PC-3 (cell line): ENCODE measurements at regions not wholly inside any gene's neighbourhood (a gene's known extent, or its start where the extent isn't known, plus 50 kb on each side); places are given as distances from the start of the nearest gene placed in this dataset.
A peak's percentile ranks its signal among the peaks of the same experiment; 100 is the strongest.

Experiments
- ATAC-seq: fragments of 200-7000 bp; cut with Tn5 transposase; 2 replicates; pipeline ENCODE4 v1.9.1; 2020; ENCODE audit warnings: mild to moderate bottlenecking, moderate library complexity
- BruUV-seq: library from RNA; stranded (reverse); fragments of 400-500 nt; replicated peaks from 2 replicates; lab custom pipeline; 2021; lab: Mats Ljungman, UMichigan
- CTCF ChIA-PET: fragments of 300-600 bp; sonication (Branson Sonifier 250); formaldehyde crosslinking; loops from one replicate; lab custom pipeline; 2022; ENCODE audit warnings: antibody characterized with exemption; lab: Charles Lee
- POLR2A ChIA-PET: fragments of 300-600 bp; sonication (Branson Sonifier 250); formaldehyde crosslinking; loops from one replicate; lab custom pipeline; 2022; ENCODE audit warnings: antibody characterized with exemption; ENCODE audit not compliant: unreplicated experiment; lab: Charles Lee
- DNase-seq: peaks from one replicate; pipeline ENCODE4 v3.0.0-alpha.2; 2015
- H2AFZ ChIP-seq: fragments of 300-600 bp; sonication (generic); 2 replicates; pipeline ENCODE4 v1.6.0; 2016; ENCODE audit warnings: antibody characterized with exemption, low read length
- H3F3A ChIP-seq: fragments of 300-600 bp; sonication (generic); one replicate; pipeline ENCODE4 v1.6.0; 2017; ENCODE audit warnings: antibody characterized with exemption, low read length, control low read depth, mild to moderate bottlenecking; ENCODE audit not compliant: unreplicated experiment
- H3K27ac ChIP-seq: fragments of 300-600 bp; sonication (generic); 2 replicates; pipeline ENCODE4 v1.5.1; 2016; ENCODE audit warnings: mild to moderate bottlenecking, low read length
- H3K27me3 ChIP-seq: fragments of 300-600 bp; sonication (generic); 2 replicates; pipeline ENCODE4 v1.6.1; 2016; ENCODE audit warnings: low read length, mixed read lengths
- H3K36me3 ChIP-seq: fragments of 300-600 bp; sonication (generic); 2 replicates; pipeline ENCODE4 v1.6.1; 2016; ENCODE audit warnings: low read depth, mixed run types, low read length, mixed read lengths
- H3K4me1 ChIP-seq: fragments of 300-600 bp; sonication (generic); 2 replicates; pipeline ENCODE4 v1.5.1; 2016; ENCODE audit warnings: low read length; ENCODE audit not compliant: insufficient read depth
- H3K4me2 ChIP-seq: fragments of 300-600 bp; sonication (generic); 2 replicates; pipeline ENCODE4 v1.6.0; 2016; ENCODE audit warnings: low read length
- H3K4me3 ChIP-seq: fragments of 300-600 bp; sonication (generic); 2 replicates; pipeline ENCODE4 v1.5.1; 2016; ENCODE audit warnings: mild to moderate bottlenecking, low read length, mixed read lengths
- H3K79me2 ChIP-seq: fragments of 300-600 bp; sonication (generic); 2 replicates; pipeline ENCODE4 v1.6.1; 2017; ENCODE audit warnings: low read length, mixed read lengths
- H3K9ac ChIP-seq: fragments of 300-600 bp; sonication (generic); 2 replicates; pipeline ENCODE4 v1.6.0; 2016; ENCODE audit warnings: mild to moderate bottlenecking, low read length
- H3K9me2 ChIP-seq: fragments of 300-600 bp; sonication (generic); replicated peaks from 2 replicates; pipeline ENCODE4 v1.6.1; 2016; ENCODE audit warnings: mixed run types, low read length, mixed read lengths
- H3K9me3 ChIP-seq: fragments of 300-600 bp; sonication (generic); 2 replicates; pipeline ENCODE4 v1.6.1; 2016; ENCODE audit warnings: low read length, mixed read lengths
- H4K20me1 ChIP-seq: fragments of 300-600 bp; sonication (generic); 2 replicates; pipeline ENCODE4 v1.6.1; 2016; ENCODE audit warnings: low read length, mixed read lengths
- EZH2 ChIP-seq: fragments of 300-600 bp; sonication (generic); IDR thresholded peaks from one replicate; pipeline ENCODE4 v1.6.1; 2017; ENCODE audit warnings: antibody characterized with exemption, mild to moderate bottlenecking, low read length; ENCODE audit not compliant: unreplicated experiment
- EZH2phosphoT487 ChIP-seq: fragments of 300-600 bp; sonication (generic); IDR thresholded peaks from 2 replicates; pipeline ENCODE4 v1.6.1; 2018; ENCODE audit warnings: mild to moderate bottlenecking, antibody characterized with exemption, low read length, borderline replicate concordance
- intact Hi-C: fragments of 100-400 bp; cut with micrococcal nuclease; formaldehyde crosslinking; loops from 2 replicates; pipeline ENCODE4 v1.9.0; 2023
- TF ChIP-seq, protein P1 (sequence below): fragments of 300-600 bp; sonication (generic); conservative IDR thresholded peaks from 2 replicates; pipeline ENCODE4 v1.5.1; 2017; ENCODE audit warnings: antibody characterized with exemption, low read depth, mild to moderate bottlenecking, low read length

DNA sequence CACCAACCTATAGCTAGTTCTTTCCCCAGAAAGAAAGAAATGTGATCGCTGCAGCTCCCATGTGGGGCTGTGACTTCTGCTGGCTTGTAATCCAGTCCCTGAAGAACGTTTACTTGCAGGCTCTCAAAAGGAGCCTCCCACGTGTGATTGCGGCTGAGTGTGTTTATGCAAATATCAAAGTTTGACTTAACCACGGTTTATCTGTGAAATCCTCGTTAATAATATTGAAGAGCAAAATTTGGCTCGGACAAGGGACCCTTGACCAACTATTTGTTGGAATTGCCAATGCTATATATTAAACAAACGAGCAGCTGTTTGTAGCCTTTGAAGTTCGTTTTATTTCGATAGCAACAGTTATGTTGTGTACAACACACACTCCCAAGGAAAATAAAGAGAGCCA, 470.1 kb upstream of the NRP1 start:
- Histone ChIP-seq H2AFZ (no peak overlapping the region), H3K9me2 (no peaks in the 10 kb centered on the region), H3K9me3 (no peaks in the 10 kb centered on the region), H3F3A (peaks cover 12% of the 10 kb centered on the region), H3K36me3 (no peaks in the 10 kb centered on the region), H3K9ac (no peak overlapping the region), H4K20me1 (no peaks in the 10 kb centered on the region), H3K27ac (no peak overlapping the region), H3K4me1 (peaks cover 43% of the 10 kb centered on the region), H3K27me3 (no peaks in the 10 kb centered on the region), H3K4me3 (no peak overlapping the region), H3K4me2 (no peak overlapping the region), H3K79me2 (no peaks in the 10 kb centered on the region)
- TF ChIP-seq EZH2phosphoT487 = no peak
- TF ChIP-seq EZH2 = no peak
- TF ChIP-seq, protein P1, sequence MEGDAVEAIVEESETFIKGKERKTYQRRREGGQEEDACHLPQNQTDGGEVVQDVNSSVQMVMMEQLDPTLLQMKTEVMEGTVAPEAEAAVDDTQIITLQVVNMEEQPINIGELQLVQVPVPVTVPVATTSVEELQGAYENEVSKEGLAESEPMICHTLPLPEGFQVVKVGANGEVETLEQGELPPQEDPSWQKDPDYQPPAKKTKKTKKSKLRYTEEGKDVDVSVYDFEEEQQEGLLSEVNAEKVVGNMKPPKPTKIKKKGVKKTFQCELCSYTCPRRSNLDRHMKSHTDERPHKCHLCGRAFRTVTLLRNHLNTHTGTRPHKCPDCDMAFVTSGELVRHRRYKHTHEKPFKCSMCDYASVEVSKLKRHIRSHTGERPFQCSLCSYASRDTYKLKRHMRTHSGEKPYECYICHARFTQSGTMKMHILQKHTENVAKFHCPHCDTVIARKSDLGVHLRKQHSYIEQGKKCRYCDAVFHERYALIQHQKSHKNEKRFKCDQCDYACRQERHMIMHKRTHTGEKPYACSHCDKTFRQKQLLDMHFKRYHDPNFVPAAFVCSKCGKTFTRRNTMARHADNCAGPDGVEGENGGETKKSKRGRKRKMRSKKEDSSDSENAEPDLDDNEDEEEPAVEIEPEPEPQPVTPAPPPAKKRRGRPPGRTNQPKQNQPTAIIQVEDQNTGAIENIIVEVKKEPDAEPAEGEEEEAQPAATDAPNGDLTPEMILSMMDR = no peak
- BruUV-seq = no TSS peak
- intact Hi-C loops = loop anchor here (5.0 kb wide), 3 partner anchors 318 to 433 kb away; no protein-coding TSS in a partner anchor
- DNase-seq = no peak
- ChIA-PET POLR2A (no interaction called here), CTCF (interaction anchor here (0.6 kb wide), 1 partner anchor 861 kb away, joined by 6 read pairs; no protein-coding TSS in a partner anchor)
- no peak for ATAC-seq

DNA sequence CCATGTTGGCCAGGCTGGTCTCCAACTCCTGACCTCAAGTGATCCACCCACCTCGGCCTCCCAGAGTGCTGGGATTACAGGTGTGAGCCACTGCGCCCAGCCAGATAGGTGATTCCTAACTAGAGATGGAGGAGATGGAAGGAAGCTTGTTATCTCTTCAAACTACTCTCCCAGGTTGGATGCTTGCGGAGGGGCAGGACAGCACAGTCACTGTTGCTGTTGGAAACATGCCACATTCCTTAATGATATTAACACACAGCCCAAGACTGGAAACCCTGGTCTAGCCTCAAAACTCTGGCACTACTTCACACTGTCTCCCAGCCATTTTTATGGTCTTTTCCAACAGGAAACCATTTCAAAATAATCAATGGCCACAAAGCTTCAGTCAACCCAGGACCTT, 468.8 kb upstream of the NRP1 start:
- no peaks in the 10 kb centered on the region for H3K27me3 ChIP-seq
- no peaks in the 10 kb centered on the region for H3K36me3 ChIP-seq
- ChIA-PET POLR2A (no interaction called here), CTCF (no interaction called here)
- BruUV-seq = no TSS peak
- no peak overlapping the region for H3K4me2 ChIP-seq
- no peak overlapping the region for H3K4me3 ChIP-seq
- no peak for ATAC-seq
- DNase-seq = peak; percentile 66
- H4K20me1 ChIP-seq = no peaks in the 10 kb centered on the region
- no peak overlapping the region for H3K27ac ChIP-seq
- intact Hi-C loops = loop anchor here (5.0 kb wide), 3 partner anchors 319 to 434 kb away; no protein-coding TSS in a partner anchor
- peaks cover 55% of the 10 kb centered on the region for H3K4me1 ChIP-seq
- H2AFZ ChIP-seq = no peak overlapping the region
- no peaks in the 10 kb centered on the region for H3K9me3 ChIP-seq
- TF ChIP-seq, protein P1 = no peak
- TF ChIP-seq EZH2phosphoT487 = no peak
- TF ChIP-seq EZH2 = no peak
- H3K9me2 ChIP-seq = no peaks in the 10 kb centered on the region
- no peaks in the 10 kb centered on the region for H3K79me2 ChIP-seq
- no peak overlapping the region for H3K9ac ChIP-seq
- peaks cover 13% of the 10 kb centered on the region for H3F3A ChIP-seq

DNA sequence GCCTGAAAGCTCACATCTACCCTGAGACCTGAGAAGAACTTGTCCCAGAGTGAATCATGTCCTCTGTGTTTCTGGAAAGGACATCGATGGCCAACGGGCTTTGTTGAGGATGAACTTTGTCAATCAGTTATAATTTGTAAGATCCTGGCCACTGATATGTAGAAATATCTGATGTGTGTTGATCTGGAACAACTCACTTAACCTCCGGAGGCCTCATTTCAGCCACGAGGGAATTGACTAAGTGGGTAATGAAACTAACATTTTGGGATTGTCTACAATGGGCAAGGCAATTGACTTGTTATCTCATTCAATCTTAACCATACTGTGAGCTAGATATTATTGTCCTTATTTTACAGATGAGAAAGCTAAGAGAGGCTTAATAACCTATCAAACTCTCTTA, 468.1 kb upstream of the NRP1 start:
- H4K20me1 ChIP-seq = no peaks in the 10 kb centered on the region
- no peaks in the 10 kb centered on the region for H3K9me2 ChIP-seq
- no peaks in the 10 kb centered on the region for H3K79me2 ChIP-seq
- ChIA-PET CTCF (no interaction called here), POLR2A (no interaction called here)
- peaks cover 55% of the 10 kb centered on the region for H3K4me1 ChIP-seq
- no peak overlapping the region for H2AFZ ChIP-seq
- DNase-seq (peak; percentile 45), ATAC-seq (no peak)
- no peaks in the 10 kb centered on the region for H3K36me3 ChIP-seq
- peak overlapping the region; percentile 61; the same call in 1 of the 2 replicates for H3K27ac ChIP-seq
- no peak overlapping the region for H3K9ac ChIP-seq
- H3K27me3 ChIP-seq = no peaks in the 10 kb centered on the region
- H3K4me2 ChIP-seq = 0 out of 2 replicates have a peak overlapping the region, but pooled peaks have one; percentile 18
- no peak for TF ChIP-seq EZH2phosphoT487
- TF ChIP-seq, protein P1 = no peak
- no peak for TF ChIP-seq EZH2
- H3K4me3 ChIP-seq = no peak overlapping the region
- intact Hi-C loops = loop anchor here (5.0 kb wide), 3 partner anchors 320 to 435 kb away; no protein-coding TSS in a partner anchor
- H3K9me3 ChIP-seq = no peaks in the 10 kb centered on the region
- peaks cover 13% of the 10 kb centered on the region for H3F3A ChIP-seq
- BruUV-seq = no TSS peak
